OCI-LY3 (cell line): ENCODE measurements at regions not wholly inside any gene's neighbourhood (a gene's known extent, or its start where the extent isn't known, plus 50 kb on each side); places are given as distances from the start of the nearest gene placed in this dataset.

Experiments used
- CTCF ChIP-seq: fragments of 200-600, 300-600 bp; sonication (generic); IDR thresholded peaks from 2 replicates; pipeline ENCODE4 v1.5.1; 2014; ENCODE audit warnings: antibody characterized with exemption, low read length, low read depth
- EZH2phosphoT487 ChIP-seq: fragments of 200-600 bp; shearing (Covaris generic); IDR thresholded peaks from 2 replicates; pipeline ENCODE4 v1.6.1; 2018; ENCODE audit warnings: antibody characterized with exemption, mixed run types, low read depth

GRCh38 chr2:57049273-57049672, 865.5 kb downstream of the CCDC85A start:
- TF ChIP-seq CTCF, result no peak
- TF ChIP-seq EZH2phosphoT487, result no peak
